ENCODE measurements at regions not wholly inside any gene's neighbourhood (a gene's known extent, or its start where the extent isn't known, plus 50 kb on each side); places are given as distances from the start of the nearest gene placed in this dataset.

DNA sequence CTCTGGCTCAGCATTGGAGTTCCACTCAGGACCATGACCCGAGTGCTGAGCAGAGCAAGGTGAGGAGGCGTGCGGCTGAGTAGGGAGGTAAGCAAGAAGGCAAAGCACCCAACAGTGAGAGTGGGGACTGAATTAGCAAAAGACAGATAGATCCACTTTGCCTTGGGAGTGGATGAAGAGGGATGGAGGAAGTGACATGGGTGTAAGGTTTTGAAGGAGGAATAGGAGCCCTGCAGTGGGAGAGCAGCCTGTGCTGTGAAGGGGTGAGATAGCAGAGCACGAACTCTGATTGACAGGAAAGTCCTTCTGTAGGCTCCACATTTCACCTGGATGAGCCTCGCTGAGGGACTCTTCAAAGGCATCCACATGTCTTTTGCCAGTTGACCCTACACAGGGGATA, 522.6 kb downstream of the NTRK3 start:
- TF ChIP-seq, protein P1, sequence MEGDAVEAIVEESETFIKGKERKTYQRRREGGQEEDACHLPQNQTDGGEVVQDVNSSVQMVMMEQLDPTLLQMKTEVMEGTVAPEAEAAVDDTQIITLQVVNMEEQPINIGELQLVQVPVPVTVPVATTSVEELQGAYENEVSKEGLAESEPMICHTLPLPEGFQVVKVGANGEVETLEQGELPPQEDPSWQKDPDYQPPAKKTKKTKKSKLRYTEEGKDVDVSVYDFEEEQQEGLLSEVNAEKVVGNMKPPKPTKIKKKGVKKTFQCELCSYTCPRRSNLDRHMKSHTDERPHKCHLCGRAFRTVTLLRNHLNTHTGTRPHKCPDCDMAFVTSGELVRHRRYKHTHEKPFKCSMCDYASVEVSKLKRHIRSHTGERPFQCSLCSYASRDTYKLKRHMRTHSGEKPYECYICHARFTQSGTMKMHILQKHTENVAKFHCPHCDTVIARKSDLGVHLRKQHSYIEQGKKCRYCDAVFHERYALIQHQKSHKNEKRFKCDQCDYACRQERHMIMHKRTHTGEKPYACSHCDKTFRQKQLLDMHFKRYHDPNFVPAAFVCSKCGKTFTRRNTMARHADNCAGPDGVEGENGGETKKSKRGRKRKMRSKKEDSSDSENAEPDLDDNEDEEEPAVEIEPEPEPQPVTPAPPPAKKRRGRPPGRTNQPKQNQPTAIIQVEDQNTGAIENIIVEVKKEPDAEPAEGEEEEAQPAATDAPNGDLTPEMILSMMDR (IDR thresholded peaks at IDR 0.05; ENCODE audit: control extremely low read depth in 1 of 3, insufficient read depth in 1 of 3, low read depth in 1 of 3, low read length in 3 of 3) = no peak
- TF ChIP-seq, protein P2, sequence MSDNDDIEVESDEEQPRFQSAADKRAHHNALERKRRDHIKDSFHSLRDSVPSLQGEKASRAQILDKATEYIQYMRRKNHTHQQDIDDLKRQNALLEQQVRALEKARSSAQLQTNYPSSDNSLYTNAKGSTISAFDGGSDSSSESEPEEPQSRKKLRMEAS (IDR thresholded peaks at IDR 0.05) = no peak
- no peak for TF ChIP-seq TEAD4 (IDR thresholded peaks at IDR 0.05; ENCODE audit: low read depth, low read length)
- no peak for TF ChIP-seq CBX5 (IDR thresholded peaks at IDR 0.05; ENCODE audit: low read depth, low read length)
- TF ChIP-seq, protein P3, sequence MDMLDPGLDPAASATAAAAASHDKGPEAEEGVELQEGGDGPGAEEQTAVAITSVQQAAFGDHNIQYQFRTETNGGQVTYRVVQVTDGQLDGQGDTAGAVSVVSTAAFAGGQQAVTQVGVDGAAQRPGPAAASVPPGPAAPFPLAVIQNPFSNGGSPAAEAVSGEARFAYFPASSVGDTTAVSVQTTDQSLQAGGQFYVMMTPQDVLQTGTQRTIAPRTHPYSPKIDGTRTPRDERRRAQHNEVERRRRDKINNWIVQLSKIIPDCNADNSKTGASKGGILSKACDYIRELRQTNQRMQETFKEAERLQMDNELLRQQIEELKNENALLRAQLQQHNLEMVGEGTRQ (IDR thresholded peaks at IDR 0.05; ENCODE audit: low read length) = no peak
- TF ChIP-seq EP300 (IDR thresholded peaks at IDR 0.05; ENCODE audit: borderline replicate concordance in 1 of 2, low read depth in 2 of 2, low read length in 2 of 2) = no peak
- TF ChIP-seq TAF1 (IDR thresholded peaks at IDR 0.05; ENCODE audit: low read depth, low read length) = no peak
- TF ChIP-seq EGR1 (IDR thresholded peaks at IDR 0.05; ENCODE audit: borderline replicate concordance, low read depth, low read length) = no peak
- TF ChIP-seq SIX5 (IDR thresholded peaks at IDR 0.05; ENCODE audit: low read depth, low read length) = no peak
- TF ChIP-seq CHD2 (IDR thresholded peaks at IDR 0.05; ENCODE audit: low read length) = no peak
- TF ChIP-seq RFX5 (IDR thresholded peaks at IDR 0.05; ENCODE audit: borderline replicate concordance, low read depth, low read length) = no peak
- no peak for TF ChIP-seq CHD1 (IDR thresholded peaks at IDR 0.05; ENCODE audit: low read depth, low read length)
- no peak for TF ChIP-seq POLR2AphosphoS5 (IDR thresholded peaks at IDR 0.05; ENCODE audit: low read depth, low read length)
